Smooth muscle cell (in vitro differentiated cells): ENCODE measurements at regions not wholly inside any gene's neighbourhood (a gene's known extent, or its start where the extent isn't known, plus 50 kb on each side); places are given as distances from the start of the nearest gene placed in this dataset.

Source experiments
- DNase-seq: peaks from one replicate; lab custom pipeline; 2025; ENCODE audit not compliant: unreplicated experiment; lab: John Stamatoyannopoulos, UW
- H2AFZ ChIP-seq: fragments of 200-600 bp; sonication (generic); 2 replicates; pipeline ENCODE4 v1.6.0; 2016; ENCODE audit warnings: antibody characterized with exemption, low read depth, mild to moderate bottlenecking
- H3F3A ChIP-seq: fragments of 200-600 bp; sonication (generic); 2 replicates; pipeline ENCODE4 v1.6.0; 2017; ENCODE audit warnings: antibody characterized with exemption, low read depth
- H3K27ac ChIP-seq: fragments of 200-600 bp; sonication (generic); 2 replicates; pipeline ENCODE4 v1.5.1; 2016; ENCODE audit warnings: low read depth, mild to moderate bottlenecking
- H3K27me3 ChIP-seq: fragments of 200-600 bp; sonication (generic); 2 replicates; pipeline ENCODE4 v1.6.1; 2016; ENCODE audit warnings: low read depth, mild to moderate bottlenecking
- H3K36me3 ChIP-seq: fragments of 200-600 bp; sonication (generic); 2 replicates; pipeline ENCODE4 v1.5.1; 2016; ENCODE audit warnings: low read depth
- H3K4me1 ChIP-seq: fragments of 200-600 bp; sonication (generic); 2 replicates; pipeline ENCODE4 v1.5.1; 2016; ENCODE audit warnings: low read depth
- H3K4me2 ChIP-seq: fragments of 200-600 bp; sonication (generic); 2 replicates; pipeline ENCODE4 v1.6.0; 2016; ENCODE audit warnings: mild to moderate bottlenecking
- H3K4me3 ChIP-seq: fragments of 200-600 bp; sonication (generic); 2 replicates; pipeline ENCODE4 v1.5.1; 2016; ENCODE audit warnings: mild to moderate bottlenecking
- H3K79me2 ChIP-seq: fragments of 200-600 bp; sonication (generic); 2 replicates; pipeline ENCODE4 v1.6.0; 2016; ENCODE audit warnings: low read depth, mild to moderate bottlenecking
- H3K9ac ChIP-seq: fragments of 200-600 bp; sonication (generic); 2 replicates; pipeline ENCODE4 v1.6.0; 2016; ENCODE audit warnings: low read depth
- H3K9me3 ChIP-seq: fragments of 200-600 bp; sonication (generic); replicated peaks from 2 replicates; pipeline ENCODE4 v1.5.1; 2016; ENCODE audit warnings: low read depth
- H4K20me1 ChIP-seq: fragments of 200-600 bp; sonication (generic); 2 replicates; pipeline ENCODE4 v1.6.0; 2016; ENCODE audit warnings: low read depth
- WGBS: methylation state at CpG from one replicate; pipeline ENCODE4 v1.1.7; 2016; ENCODE audit warnings: low lambda C conversion rate; 5-methylcytosine and 5-hydroxymethylcytosine counted together
- TF ChIP-seq, protein P1 (sequence below): fragments of 200-600 bp; sonication (generic); IDR thresholded peaks from 2 replicates; pipeline ENCODE4 v1.5.1; 2017; ENCODE audit warnings: borderline replicate concordance, mild to moderate bottlenecking, antibody characterized with exemption; ENCODE audit not compliant: insufficient read depth, poor library complexity, severe bottlenecking

DNA sequence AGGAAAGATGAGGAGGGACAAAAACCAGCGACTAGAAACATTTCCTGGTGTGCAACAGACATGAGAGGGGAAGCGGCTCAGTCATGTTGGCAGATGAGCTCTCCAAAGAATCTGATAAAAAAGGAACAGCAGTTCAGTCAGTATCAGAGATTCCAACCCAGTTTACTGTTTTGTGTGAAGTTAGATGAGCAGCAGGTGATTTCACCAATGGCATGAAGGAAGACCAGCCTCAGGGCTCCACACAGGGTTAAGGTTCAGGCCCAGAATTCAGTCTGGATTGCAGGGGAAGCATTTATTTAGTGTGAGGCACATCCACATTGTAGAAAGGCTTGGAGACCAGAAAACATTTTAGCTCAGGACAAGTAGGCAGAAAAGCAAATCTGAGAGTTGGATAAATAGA, 317.8 kb downstream of the C6orf118 start:
- Histone ChIP-seq H3F3A (no peaks in the 10 kb centered on the region), H2AFZ (no peak overlapping the region), H3K4me1 (no peaks in the 10 kb centered on the region), H3K36me3 (no peaks in the 10 kb centered on the region), H3K9me3 (no peaks in the 10 kb centered on the region), H4K20me1 (no peaks in the 10 kb centered on the region), H3K4me2 (no peak overlapping the region), H3K27me3 (no peaks in the 10 kb centered on the region), H3K27ac (no peak overlapping the region), H3K79me2 (no peaks in the 10 kb centered on the region), H3K9ac (no peak overlapping the region), H3K4me3 (no peak overlapping the region)
- DNase-seq = no peak
- TF ChIP-seq, protein P1, sequence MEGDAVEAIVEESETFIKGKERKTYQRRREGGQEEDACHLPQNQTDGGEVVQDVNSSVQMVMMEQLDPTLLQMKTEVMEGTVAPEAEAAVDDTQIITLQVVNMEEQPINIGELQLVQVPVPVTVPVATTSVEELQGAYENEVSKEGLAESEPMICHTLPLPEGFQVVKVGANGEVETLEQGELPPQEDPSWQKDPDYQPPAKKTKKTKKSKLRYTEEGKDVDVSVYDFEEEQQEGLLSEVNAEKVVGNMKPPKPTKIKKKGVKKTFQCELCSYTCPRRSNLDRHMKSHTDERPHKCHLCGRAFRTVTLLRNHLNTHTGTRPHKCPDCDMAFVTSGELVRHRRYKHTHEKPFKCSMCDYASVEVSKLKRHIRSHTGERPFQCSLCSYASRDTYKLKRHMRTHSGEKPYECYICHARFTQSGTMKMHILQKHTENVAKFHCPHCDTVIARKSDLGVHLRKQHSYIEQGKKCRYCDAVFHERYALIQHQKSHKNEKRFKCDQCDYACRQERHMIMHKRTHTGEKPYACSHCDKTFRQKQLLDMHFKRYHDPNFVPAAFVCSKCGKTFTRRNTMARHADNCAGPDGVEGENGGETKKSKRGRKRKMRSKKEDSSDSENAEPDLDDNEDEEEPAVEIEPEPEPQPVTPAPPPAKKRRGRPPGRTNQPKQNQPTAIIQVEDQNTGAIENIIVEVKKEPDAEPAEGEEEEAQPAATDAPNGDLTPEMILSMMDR = no peak
- WGBS = 75% methylated on average over 2 of the region's 2 CpGs

- no peak overlapping the region for H3K9ac ChIP-seq
- H3K4me1 ChIP-seq = no peaks in the 10 kb centered on the region
- H3K36me3 ChIP-seq = no peaks in the 10 kb centered on the region
- no peaks in the 10 kb centered on the region for H3K9me3 ChIP-seq
- 58% methylated on average over 2 of the region's 2 CpGs for WGBS
- H3K27me3 ChIP-seq = no peaks in the 10 kb centered on the region
- H3K27ac ChIP-seq = no peak overlapping the region
- H3K79me2 ChIP-seq = no peaks in the 10 kb centered on the region
- no peaks in the 10 kb centered on the region for H3F3A ChIP-seq
- no peak for DNase-seq
- H3K4me2 ChIP-seq = no peak overlapping the region
- no peak overlapping the region for H2AFZ ChIP-seq
- no peaks in the 10 kb centered on the region for H4K20me1 ChIP-seq
- no peak overlapping the region for H3K4me3 ChIP-seq
- TF ChIP-seq, protein P1 = no peak
These were observed 318.5 kb downstream of the C6orf118 start for GRCh38 chr6:164990901-164991300.

- Histone ChIP-seq H2AFZ (no peak overlapping the region), H3K27me3 (no peaks in the 10 kb centered on the region), H3K4me3 (no peak overlapping the region), H3F3A (no peaks in the 10 kb centered on the region), H3K9ac (no peak overlapping the region), H4K20me1 (no peaks in the 10 kb centered on the region), H3K27ac (no peak overlapping the region), H3K36me3 (no peaks in the 10 kb centered on the region), H3K4me2 (no peak overlapping the region), H3K4me1 (no peaks in the 10 kb centered on the region), H3K79me2 (no peaks in the 10 kb centered on the region), H3K9me3 (no peaks in the 10 kb centered on the region)
- TF ChIP-seq, protein P1 = no peak
- no peak for DNase-seq
- WGBS = 56% methylated on average over 3 of the region's 3 CpGs
These were observed 327.0 kb downstream of the C6orf118 start for GRCh38 chr6:164982389-164982788.

- Histone ChIP-seq H3K27me3 (no peaks in the 10 kb centered on the region), H3K36me3 (no peaks in the 10 kb centered on the region), H3K27ac (no peak overlapping the region), H4K20me1 (no peaks in the 10 kb centered on the region), H3F3A (no peaks in the 10 kb centered on the region), H3K9ac (no peak overlapping the region), H3K4me3 (no peak overlapping the region), H3K79me2 (no peaks in the 10 kb centered on the region), H2AFZ (no peak overlapping the region), H3K4me2 (no peak overlapping the region), H3K4me1 (no peaks in the 10 kb centered on the region), H3K9me3 (no peaks in the 10 kb centered on the region)
- TF ChIP-seq, protein P1 = no peak
- 76% methylated on average over 12 of the region's 12 CpGs for WGBS
- no peak for DNase-seq
These were observed 342.3 kb downstream of the C6orf118 start for GRCh38 chr6:164967102-164967501.
